ENCODE measurements at regions not wholly inside any gene's neighbourhood (a gene's known extent, or its start where the extent isn't known, plus 50 kb on each side); places are given as distances from the start of the nearest gene placed in this dataset.

DNA sequence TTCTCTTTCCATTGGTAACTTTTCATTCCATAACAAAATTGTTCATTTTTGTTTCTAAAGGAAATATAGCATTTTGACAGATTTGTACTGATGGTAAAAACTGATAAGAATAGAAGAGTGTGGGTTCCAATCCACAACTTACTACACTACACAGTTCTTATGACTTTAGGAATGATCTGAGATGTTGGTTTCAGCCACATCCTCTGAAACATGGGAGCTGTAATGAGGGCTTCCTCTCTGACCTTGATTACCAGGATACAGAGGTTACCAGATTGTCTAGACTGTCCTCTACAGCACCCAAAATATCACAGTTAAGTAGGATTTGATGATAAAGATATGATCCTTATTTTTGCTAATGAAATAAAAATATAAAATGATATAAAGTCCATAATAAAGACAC, 1184.6 kb downstream of the FLRT2 start:
- no peak overlapping the region for H3K4me3 Mint-ChIP-seq
- no peaks in the 10 kb centered on the region for H3K4me1 ChIP-seq (ENCODE audit: control insufficient read depth, insufficient read depth, low read length)
- no peak for ATAC-seq
- intact Hi-C loops (cut with micrococcal nuclease), result no loop called here
- H3K36me3 Mint-ChIP-seq, result no peaks in the 10 kb centered on the region
- H3K9me3 Mint-ChIP-seq, result peaks cover 4 to 9% of the 10 kb centered on the region in 2 donors
- no peak overlapping the region for H3K27ac ChIP-seq (ENCODE audit: low read length)
- TF ChIP-seq, protein P1, sequence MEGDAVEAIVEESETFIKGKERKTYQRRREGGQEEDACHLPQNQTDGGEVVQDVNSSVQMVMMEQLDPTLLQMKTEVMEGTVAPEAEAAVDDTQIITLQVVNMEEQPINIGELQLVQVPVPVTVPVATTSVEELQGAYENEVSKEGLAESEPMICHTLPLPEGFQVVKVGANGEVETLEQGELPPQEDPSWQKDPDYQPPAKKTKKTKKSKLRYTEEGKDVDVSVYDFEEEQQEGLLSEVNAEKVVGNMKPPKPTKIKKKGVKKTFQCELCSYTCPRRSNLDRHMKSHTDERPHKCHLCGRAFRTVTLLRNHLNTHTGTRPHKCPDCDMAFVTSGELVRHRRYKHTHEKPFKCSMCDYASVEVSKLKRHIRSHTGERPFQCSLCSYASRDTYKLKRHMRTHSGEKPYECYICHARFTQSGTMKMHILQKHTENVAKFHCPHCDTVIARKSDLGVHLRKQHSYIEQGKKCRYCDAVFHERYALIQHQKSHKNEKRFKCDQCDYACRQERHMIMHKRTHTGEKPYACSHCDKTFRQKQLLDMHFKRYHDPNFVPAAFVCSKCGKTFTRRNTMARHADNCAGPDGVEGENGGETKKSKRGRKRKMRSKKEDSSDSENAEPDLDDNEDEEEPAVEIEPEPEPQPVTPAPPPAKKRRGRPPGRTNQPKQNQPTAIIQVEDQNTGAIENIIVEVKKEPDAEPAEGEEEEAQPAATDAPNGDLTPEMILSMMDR (IDR thresholded peaks at IDR 0.05), result no peak
- no peaks in the 10 kb centered on the region for H3K9me3 ChIP-seq (ENCODE audit: control insufficient read depth, insufficient read depth, low read length)
- no peak overlapping the region for H3K27ac Mint-ChIP-seq
- H3K4me3 ChIP-seq (ENCODE audit: low read length), result no peak overlapping the region
- no peak for DNase-seq
- no peaks in the 10 kb centered on the region for H3K27me3 ChIP-seq (ENCODE audit: control insufficient read depth, insufficient read depth, low read length)
- no peaks in the 10 kb centered on the region for H3K36me3 ChIP-seq (ENCODE audit: control insufficient read depth, insufficient read depth, low read length)
- H3K27me3 Mint-ChIP-seq (ENCODE audit: low read depth in 2 of 2), result no peaks in the 10 kb centered on the region
- H3K4me1 Mint-ChIP-seq, result no peaks in the 10 kb centered on the region

DNA sequence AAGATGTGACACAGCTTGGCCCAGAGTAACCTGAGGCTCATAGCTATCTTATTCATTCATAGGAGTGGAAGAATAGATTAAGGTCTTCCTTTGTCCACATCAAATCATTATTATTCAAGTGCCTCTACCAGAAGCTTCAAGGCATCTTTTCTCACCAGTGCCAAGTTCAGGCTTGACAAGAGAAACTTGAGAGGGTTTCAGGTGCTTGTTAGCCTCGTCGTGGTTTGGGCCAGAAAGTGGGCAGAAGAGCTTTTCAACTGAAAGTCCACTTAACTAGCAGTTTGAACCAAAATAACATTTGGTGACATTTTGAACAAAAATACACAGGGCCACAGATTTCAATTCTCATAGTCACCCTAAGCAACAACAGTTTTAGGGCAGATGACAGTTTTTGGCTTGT, 1184.2 kb downstream of the FLRT2 start:
- WGBS (ENCODE audit: insufficient coverage), result 81% methylated on average over 2 of the region's 2 CpGs
- Mint-ChIP-seq H3K4me1 (no peaks in the 10 kb centered on the region), H3K27me3 (ENCODE audit: low read depth in 2 of 2) (no peaks in the 10 kb centered on the region), H3K9me3 (peaks cover 4 to 7% of the 10 kb centered on the region in 2 donors), H3K4me3 (no peak overlapping the region), H3K27ac (no peak overlapping the region), H3K36me3 (no peaks in the 10 kb centered on the region)
- TF ChIP-seq, protein P1 (IDR thresholded peaks at IDR 0.05), result no peak
- DNase-seq (no peak), ATAC-seq (no peak)
- H3K27me3 ChIP-seq (ENCODE audit: control insufficient read depth, insufficient read depth, low read length), result no peaks in the 10 kb centered on the region
- H3K27ac ChIP-seq (ENCODE audit: low read length), result no peak overlapping the region
- no peaks in the 10 kb centered on the region for H3K36me3 ChIP-seq (ENCODE audit: control insufficient read depth, insufficient read depth, low read length)
- H3K4me1 ChIP-seq (ENCODE audit: control insufficient read depth, insufficient read depth, low read length), result no peaks in the 10 kb centered on the region
- intact Hi-C loops (cut with micrococcal nuclease), result no loop called here
- no peaks in the 10 kb centered on the region for H3K9me3 ChIP-seq (ENCODE audit: control insufficient read depth, insufficient read depth, low read length)
- H3K4me3 ChIP-seq (ENCODE audit: low read length), result no peak overlapping the region

DNA sequence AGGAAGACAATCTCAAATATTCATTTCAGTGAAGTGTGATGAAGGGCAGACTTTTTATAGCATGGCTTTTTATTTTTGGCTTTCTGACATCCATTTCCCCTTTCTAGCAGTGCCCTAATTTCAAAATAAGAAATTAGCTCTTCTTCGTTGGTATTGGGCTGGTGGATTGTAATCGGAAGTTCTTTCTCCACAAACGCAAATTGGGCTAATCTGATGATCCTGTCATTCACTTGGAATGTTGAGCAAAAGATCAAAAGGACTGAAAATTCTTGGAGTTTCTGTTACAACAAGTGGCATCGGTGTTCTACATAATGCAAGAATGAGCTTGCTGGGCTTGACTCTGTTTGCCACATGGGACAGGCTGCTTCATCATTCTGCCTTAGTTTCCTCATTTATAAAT, 1182.8 kb downstream of the FLRT2 start:
- ATAC-seq (no peak), DNase-seq (no peak)
- Mint-ChIP-seq H3K4me3 (no peak overlapping the region), H3K27me3 (ENCODE audit: low read depth in 2 of 2) (no peaks in the 10 kb centered on the region), H3K4me1 (no peaks in the 10 kb centered on the region), H3K36me3 (no peaks in the 10 kb centered on the region), H3K27ac (no peak overlapping the region), H3K9me3 (peaks cover 4 to 7% of the 10 kb centered on the region in 2 donors)
- H3K4me3 ChIP-seq (ENCODE audit: low read length), result no peak overlapping the region
- H3K27me3 ChIP-seq (ENCODE audit: control insufficient read depth, insufficient read depth, low read length), result no peaks in the 10 kb centered on the region
- no peak overlapping the region for H3K27ac ChIP-seq (ENCODE audit: low read length)
- H3K4me1 ChIP-seq (ENCODE audit: control insufficient read depth, insufficient read depth, low read length), result no peaks in the 10 kb centered on the region
- 62% methylated on average over 4 of the region's 4 CpGs for WGBS (ENCODE audit: insufficient coverage)
- intact Hi-C loops (cut with micrococcal nuclease), result no loop called here
- H3K9me3 ChIP-seq (ENCODE audit: control insufficient read depth, insufficient read depth, low read length), result no peaks in the 10 kb centered on the region
- H3K36me3 ChIP-seq (ENCODE audit: control insufficient read depth, insufficient read depth, low read length), result no peaks in the 10 kb centered on the region
- TF ChIP-seq, protein P1 (IDR thresholded peaks at IDR 0.05), result no peak

DNA sequence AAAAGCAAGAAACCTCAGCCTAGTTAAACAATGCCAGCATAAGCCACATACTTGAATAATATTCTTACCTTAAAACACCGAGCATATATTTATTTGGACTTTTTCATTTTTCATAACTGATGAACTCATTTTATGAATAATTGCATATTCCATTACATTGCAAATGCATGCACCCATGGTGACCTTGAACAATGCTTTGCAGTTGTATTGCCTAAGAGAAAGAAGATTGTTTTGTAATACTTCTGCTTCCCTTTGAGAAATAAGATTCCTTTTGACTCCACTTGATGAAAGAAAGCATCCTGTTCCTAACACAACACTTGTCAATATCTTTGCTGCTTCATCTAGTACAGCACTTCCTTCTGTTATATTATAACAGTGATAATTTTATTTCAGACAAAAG, 1182.2 kb downstream of the FLRT2 start:
- no peaks in the 10 kb centered on the region for H3K36me3 ChIP-seq (ENCODE audit: control insufficient read depth, insufficient read depth, low read length)
- Mint-ChIP-seq H3K27me3 (ENCODE audit: low read depth in 2 of 2) (no peaks in the 10 kb centered on the region), H3K9me3 (peaks cover 4 to 7% of the 10 kb centered on the region in 2 donors), H3K27ac (no peak overlapping the region), H3K4me3 (no peak overlapping the region), H3K4me1 (no peaks in the 10 kb centered on the region), H3K36me3 (no peaks in the 10 kb centered on the region)
- 83% methylated on average over 1 of the region's 1 CpG for WGBS (ENCODE audit: insufficient coverage)
- DNase-seq, result no peak
- H3K27me3 ChIP-seq (ENCODE audit: control insufficient read depth, insufficient read depth, low read length), result no peaks in the 10 kb centered on the region
- H3K4me3 ChIP-seq (ENCODE audit: low read length), result no peak overlapping the region
- intact Hi-C loops (cut with micrococcal nuclease), result no loop called here
- TF ChIP-seq, protein P1 (IDR thresholded peaks at IDR 0.05), result no peak
- no peaks in the 10 kb centered on the region for H3K9me3 ChIP-seq (ENCODE audit: control insufficient read depth, insufficient read depth, low read length)
- H3K4me1 ChIP-seq (ENCODE audit: control insufficient read depth, insufficient read depth, low read length), result no peaks in the 10 kb centered on the region
- H3K27ac ChIP-seq (ENCODE audit: low read length), result no peak overlapping the region
- no peak for ATAC-seq
